EL (cell line): ENCODE measurements at regions not wholly inside any gene's neighbourhood (a gene's known extent, or its start where the extent isn't known, plus 50 kb on each side); places are given as distances from the start of the nearest gene placed in this dataset.
"Not testable (repeated sequence)": the region's sequence is repeated elsewhere in the genome, so short reads cannot be mapped to it uniquely, and the experiment has no call there.

Source experiments
- DNase-seq: peaks from one replicate; pipeline ENCODE4 v3.0.0-alpha.2; 2016

DNA sequence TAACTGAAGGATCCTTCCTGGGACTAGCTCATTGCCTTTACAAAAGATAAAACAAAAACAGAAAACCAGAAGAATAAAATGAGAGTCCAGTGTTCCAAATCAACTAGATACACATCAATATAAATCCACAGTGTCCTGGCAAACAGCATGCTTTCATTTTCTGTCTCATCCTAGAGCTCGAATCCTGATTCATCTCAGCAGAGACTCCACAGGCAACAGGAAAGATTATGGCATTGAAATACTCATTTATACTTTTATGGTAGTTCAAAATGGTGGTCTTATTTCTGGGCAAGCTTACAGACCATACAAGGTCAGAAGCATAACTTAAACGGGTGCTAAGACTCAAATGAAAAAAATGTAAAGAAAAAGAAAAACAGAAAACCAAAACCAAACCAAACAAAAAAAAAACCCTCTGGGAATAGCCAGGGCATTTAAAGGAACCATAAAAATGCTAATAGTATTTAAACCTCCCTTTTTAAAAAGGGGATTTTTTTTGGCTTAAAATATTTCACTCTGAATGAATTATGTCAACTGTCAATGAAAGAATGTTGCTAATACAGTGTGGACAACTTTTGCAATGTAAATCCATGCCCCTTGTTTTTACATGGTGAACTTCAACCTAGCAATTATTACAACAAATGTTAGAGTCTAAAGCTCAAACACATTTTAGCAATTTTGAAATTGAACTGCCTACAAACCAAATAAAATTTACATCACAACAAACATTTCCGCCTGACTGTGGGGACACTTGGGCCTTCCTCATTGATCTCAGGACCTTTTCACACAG lies 57.9 kb downstream of the GPR101 start:
- DNase-seq: no peak

DNA sequence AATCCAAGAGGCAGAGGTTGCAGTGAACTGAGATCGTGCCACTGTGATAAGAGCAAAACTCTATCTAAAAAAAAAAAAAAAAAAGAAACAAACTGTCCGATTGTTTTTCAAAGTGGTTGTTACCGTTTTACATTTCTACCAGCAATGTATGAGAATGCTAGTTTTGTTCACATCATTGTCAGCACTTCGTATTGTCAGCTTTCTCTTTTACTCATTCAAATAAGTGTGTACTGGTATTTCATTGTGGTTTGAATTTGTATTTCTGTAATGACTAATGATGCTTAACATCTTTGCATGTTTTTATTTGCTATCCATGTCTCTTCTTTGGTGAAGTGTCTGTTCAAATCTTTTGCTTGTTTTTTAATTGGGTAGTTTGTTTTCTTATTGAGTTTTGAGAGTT lies 65.8 kb downstream of the GPR101 start:
- DNase-seq: no peak

DNA sequence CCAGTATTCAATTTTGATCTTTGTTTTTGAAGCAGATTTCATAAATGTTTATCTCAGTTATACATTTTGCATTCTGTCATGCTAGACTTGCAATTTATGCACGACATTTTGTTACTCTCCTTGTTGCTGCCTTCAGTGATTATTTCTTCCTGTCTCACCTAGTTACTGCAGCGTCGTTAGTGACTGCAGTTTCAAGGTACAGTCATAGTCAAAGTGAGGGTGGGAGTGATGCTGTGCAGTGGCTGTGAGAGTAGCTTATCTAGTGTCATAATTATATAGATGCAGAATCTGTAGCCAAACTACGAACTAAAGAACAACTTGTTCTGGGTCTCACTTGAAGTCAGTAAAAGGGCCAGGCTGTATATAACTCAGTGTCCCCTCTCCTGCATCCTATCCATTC lies 69.8 kb downstream of the GPR101 start:
- no peak for DNase-seq

DNA sequence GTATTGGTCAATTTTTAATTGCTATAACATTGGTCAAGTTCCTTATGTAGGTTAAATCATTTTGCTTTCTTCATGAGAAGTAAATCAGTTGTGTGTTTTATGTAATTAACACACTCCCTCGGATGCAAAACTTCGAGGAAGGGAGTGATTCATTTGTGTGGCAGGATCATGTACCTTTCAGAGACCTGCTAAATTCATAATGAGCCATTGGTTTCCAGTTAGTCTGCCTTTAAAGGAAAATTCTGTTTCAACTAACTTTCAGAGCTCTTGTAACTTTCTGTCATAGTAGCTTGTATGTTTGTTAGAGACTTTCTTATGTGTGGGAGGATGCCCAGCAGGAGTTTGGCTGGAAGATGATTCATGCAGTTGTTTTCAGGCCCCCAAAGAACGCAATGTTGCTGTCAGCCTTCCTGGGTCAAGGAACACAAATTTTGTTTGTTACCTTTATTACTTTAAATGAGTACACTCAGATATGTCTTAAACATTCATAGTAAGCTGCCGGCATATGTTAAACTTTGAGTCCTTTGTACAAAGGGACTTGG lies 72.1 kb downstream of the GPR101 start:
- no peak for DNase-seq

DNA sequence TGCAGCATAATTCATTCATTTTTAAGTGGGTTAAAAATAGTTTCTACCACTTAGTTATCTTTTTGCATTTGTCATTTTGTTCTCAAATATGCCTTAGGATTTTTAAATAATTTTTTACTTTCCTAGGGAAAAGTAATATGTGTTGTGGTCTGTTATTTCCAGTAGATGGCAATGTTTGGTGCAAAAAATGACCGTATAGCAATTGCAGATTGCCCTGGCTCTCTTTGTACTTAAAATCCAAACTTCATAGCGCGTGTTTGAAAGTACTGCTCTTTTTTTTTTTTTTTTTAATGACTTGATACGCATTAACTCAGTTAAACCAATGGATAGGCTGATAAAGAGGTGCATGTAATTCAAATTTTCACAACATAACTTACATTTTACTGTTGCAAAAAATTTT lies 74.4 kb upstream of the RBMX start:
- DNase-seq: peak; percentile 33

DNA sequence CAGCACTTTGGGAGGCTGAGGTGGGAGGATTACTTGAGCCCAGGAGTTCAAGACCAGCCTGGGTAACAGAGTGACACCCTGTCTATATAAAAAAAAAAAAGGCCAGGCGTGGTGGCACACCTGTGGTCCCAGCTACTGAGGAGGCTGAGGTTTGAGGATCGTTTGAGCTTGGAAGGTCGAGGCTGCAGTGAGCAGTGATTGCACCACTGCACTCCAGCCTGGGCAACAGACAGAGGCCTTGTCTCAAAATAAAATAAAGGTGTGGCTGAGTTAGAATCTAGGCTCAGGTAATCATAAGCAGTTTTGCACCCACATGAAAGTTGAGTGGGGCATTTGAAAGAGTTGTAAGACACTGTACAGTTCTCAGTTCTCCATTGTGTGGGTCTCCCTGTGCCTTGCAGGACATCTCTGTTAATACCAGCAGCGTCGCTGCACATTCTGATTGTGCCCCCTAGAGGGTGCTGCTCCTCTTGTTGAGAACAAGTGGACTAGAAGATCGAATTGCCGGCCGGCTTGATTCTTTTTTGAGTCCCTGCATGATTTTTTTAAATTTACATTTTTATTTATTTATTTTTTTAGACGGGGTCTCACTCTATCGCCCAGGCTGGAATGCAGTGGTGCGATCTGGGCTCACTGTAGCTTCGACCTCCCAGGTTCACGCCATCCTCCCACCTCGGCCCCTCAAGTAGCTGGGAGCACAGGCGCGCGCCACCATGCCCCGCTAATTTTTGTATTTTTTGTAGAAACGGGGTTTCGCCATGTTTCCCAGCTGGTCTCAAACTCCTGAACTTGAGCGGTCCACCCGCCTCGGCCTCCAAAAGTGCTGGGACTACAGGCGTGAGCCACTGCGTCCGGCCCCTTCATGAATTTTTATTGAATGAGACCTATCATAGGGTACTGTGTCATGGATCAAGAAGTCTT lies 73.6 kb upstream of the RBMX start:
- DNase-seq: peak; percentile 65

DNA sequence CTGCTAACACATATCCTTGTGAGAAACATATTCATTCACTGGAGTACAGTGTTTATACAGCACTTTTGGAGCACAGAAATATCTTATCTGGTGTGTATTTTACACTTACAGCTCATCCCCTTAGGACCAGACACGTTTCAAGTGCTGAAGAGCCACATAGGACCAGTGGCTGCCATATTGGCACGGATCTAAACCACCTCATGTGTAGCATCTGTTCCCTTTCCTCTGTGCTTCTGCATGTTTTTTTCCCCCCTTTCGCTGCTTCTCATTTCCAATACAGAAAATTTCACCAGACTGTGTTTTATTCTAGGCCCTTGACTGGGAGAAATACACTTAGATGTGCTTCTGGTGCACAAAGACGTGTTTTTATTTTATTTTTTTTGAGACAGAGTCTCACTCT lies 69.7 kb upstream of the RBMX start:
- DNase-seq: no peak

DNA sequence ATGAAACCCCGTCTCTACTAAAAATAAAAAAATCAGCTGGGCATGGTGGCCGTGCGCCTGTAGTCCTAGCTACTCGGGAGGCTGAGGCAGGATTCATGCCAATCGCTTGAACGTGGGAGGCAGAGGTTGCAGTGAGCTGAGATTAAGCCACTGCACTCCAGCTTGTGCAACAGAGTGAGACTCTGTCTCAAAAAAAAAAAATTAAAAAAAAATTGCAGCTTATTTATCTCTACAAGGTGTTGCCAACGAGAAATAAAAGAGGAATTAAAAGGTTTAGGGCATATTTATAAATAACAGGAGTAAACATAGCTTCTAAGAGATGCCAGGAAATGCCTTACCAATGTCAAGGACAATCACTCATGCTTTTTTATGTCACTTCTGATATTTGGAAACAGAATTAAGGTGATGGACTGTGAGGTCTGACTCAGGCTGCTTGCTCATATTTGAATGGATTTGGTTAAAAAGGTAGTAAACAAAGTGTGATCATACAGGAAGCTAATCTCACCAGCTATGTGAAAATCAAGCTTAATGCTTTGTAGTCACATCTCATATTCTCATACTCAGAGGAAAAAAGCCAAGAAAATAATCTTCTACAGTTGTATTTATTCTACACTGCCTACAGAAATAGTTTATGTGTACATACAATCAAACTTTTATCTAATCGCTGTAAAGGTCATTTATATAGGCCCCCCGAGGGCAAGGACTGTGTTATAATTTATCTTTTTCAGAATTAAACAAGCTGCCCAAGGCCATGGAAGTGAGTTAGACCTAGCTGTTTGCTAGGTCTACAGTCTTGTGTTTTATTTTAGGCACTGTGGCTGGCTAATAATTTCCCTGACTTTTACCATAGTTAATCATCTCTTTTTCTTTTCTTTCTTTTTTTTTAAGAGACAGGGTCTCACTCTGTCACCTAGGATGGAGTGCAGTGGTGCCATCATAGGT lies 61.1 kb upstream of the RBMX start:
- DNase-seq: no peak

DNA sequence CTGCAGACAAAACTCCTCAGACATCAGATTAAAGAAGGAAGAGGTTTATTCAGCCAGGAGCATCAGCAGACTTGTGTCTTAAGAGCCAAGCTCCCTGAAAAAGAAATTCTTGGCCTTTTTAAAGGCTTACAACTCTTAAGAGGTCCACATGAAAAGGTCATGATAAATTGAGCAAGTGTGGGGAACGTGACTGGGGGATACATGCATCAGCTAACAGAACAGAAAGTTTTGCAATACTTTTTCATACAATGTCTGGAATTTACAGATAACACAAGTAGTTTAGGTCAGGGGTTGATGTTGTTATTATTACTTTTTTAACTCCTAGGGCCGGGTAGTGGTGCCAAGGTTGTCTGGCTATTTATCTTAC lies 55.6 kb upstream of the RBMX start:
- DNase-seq: no peak

DNA sequence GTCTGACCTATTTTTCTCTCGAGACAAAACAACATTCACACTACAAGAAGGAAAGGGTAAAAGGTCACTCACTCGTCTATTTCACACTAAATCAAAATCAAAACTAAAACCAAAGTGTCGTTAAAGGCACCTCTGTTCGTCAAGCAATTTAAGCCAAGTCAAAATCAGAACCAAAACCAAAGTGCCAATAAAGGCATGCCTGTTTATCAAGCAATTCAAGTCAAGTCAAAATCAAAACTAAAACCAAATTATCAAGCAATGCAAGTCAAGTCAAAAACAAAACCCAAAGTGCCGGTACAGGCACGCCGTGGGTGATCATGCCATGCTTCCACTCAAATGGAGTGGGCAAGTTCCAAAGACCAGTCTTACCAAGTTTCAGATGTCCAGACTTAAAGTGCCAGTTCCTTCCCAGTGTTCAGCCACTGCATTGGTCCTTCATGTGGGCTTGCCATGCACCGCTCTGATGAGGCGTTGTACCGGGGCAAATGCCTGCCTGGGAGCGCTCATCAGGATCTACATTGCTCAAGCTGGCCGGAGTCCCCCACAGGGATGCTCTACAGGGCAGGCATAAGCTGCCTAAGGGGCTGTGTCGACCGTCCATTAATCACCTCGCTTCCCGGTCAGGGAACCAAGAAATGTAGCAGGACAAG lies 55.1 kb upstream of the RBMX start:
- DNase-seq: not testable (repeated sequence)

DNA sequence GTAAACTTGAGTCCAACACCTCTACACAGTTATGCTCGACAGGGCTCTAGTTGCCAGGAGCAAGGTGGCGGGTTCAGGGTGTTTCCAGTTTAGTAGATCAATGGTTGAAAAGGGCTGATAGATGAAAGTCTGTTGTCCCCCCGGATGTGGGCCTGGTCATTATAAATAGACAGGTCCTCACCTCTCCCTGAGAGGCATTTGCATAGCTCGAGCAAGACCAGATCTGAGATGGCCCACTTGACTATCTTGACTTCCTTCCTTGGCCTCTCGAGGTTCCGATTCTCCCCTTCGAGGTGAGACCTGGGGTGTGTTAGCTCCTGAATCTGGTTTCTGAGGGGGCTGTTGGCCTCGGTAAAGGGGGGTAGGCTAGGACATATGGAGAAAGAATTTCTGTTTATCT lies 54.1 kb upstream of the RBMX start:
- not testable (repeated sequence) for DNase-seq

DNA sequence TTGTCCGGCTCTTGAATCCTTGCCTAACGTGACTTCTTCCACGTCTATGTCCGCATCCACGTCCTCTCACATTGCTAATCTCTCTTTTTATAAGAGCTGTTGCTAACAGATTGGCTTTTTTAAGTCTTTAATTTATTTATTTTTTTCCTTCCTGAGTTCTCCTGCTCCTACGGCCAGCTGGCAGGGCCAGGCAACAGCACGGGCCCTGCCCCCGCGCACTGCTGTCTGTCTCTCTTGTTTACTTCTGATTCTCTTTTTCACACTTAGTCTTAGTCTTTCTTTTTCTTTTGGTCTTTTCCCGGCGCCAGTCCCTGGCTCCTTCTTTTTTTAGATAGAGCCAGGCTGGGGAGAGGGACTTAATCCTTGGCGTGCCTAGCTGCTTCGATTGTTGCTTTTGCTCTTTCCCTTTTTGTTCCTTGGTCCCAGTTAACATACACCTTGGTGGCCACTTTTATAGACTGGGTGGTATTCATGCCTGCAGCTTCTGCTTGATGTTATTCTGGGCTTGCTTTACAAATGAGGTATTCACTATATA lies 53.2 kb upstream of the RBMX start:
- DNase-seq: no peak

DNA sequence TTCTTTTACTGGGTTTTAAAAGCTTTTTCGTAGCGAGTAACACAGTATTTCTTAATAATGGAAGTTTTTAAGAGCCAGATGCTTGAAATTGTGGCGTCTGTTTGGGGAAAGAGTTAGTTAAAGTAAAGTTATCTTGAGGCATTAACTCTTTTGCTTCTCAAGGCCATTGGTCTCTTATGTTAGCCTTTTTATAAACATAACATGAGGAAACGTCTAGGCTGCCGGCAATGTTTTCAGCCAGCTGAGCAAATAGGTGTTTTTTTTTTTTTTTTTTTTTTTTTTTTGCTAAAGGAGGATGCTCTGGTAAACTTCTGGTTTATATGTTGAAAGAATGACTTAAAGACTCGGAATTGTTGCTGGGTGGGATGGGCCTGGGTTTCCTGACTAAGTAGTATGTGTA lies 51.1 kb upstream of the RBMX start:
- no peak for DNase-seq
